Lung (tissue), 11 donors: ENCODE measurements at regions not wholly inside any gene's neighbourhood (a gene's known extent, or its start where the extent isn't known, plus 50 kb on each side); places are given as distances from the start of the nearest gene placed in this dataset.
"Not testable (repeated sequence)": the region's sequence is repeated elsewhere in the genome, so short reads cannot be mapped to it uniquely, and the experiment has no call there.

ENCODE experiments used
- ATAC-seq: fragments of 200-7000 bp; cut with Tn5 transposase; one replicate; pipeline ENCODE4 v1.9.1; 2020; ENCODE audit warnings: moderate number of reproducible peaks; ENCODE audit not compliant: insufficient read depth, low FRiP score
- DNase-seq, 3 donors: peaks; one replicate each; pipeline ENCODE4 v3.0.0-alpha.2; 2013 to 2017
- H3K27ac ChIP-seq, 2 donors: one replicate each; pipeline ENCODE4 v1.5.1; 2013; ENCODE audit warnings: mild to moderate bottlenecking in 2 of 2, moderate library complexity in 2 of 2, control low read depth in 1 of 2, inconsistent platforms in 1 of 2, low read depth in 1 of 2, low read length in 1 of 2
- H3K27me3 ChIP-seq, 3 donors: one replicate each; pipeline ENCODE4 v1.5.1; 2013; ENCODE audit warnings: low read length in 2 of 3; ENCODE audit not compliant: control insufficient read depth in 3 of 3, insufficient read depth in 3 of 3
- H3K36me3 ChIP-seq, 4 donors: one replicate each; pipeline ENCODE4 v1.5.1; 2013; ENCODE audit warnings: low read length in 4 of 4, mild to moderate bottlenecking in 1 of 4, moderate library complexity in 1 of 4; ENCODE audit not compliant: control insufficient read depth in 4 of 4, insufficient read depth in 4 of 4
- H3K4me1 ChIP-seq, 5 donors: one replicate each; pipeline ENCODE4 v1.5.1; 2013; ENCODE audit warnings: low read length in 5 of 5, mild to moderate bottlenecking in 2 of 5, moderate library complexity in 1 of 5; ENCODE audit not compliant: control insufficient read depth in 5 of 5, insufficient read depth in 5 of 5
- H3K4me3 ChIP-seq: one replicate; pipeline ENCODE4 v1.5.1; 2013; ENCODE audit warnings: mild to moderate bottlenecking, control low read depth, moderate library complexity
- H3K9ac ChIP-seq, 2 donors: one replicate each; pipeline ENCODE4 v1.5.1; 2013; ENCODE audit warnings: low read length in 2 of 2, control low read depth in 1 of 2; ENCODE audit not compliant: insufficient read depth in 1 of 2
- H3K9me3 ChIP-seq, 4 donors: one replicate each; pipeline ENCODE4 v1.5.1; 2013; ENCODE audit warnings: low read length in 3 of 4, mild to moderate bottlenecking in 1 of 4, moderate library complexity in 1 of 4; ENCODE audit not compliant: control insufficient read depth in 4 of 4, insufficient read depth in 3 of 4
- whole genome bisulfite sequencing, 2 donors: extraction: QIAGEN DNeasy Blood & Tissue Kit; methylation state at CpG; one replicate each; pipeline ENCODE4 v1.1.7; 2013; 5-methylcytosine and 5-hydroxymethylcytosine counted together
- TF ChIP-seq, protein P1 (sequence below): IDR thresholded peaks from 2 replicates; pipeline ENCODE4 v1.5.1; 2012; ENCODE audit warnings: mild to moderate bottlenecking; ENCODE audit errors: control extremely low read depth, extremely low read depth
- donor health status: control.
- donor health status: control.
- donor health status: Bipolar disorder and iron deficiency.
- donor health status: healthy.
- donor health status: DM: yes; HTN: yes; CAD: no.

- no peak overlapping the region for H3K9ac ChIP-seq
- 84 to 89% methylated on average over 6 of the region's 6 CpGs for WGBS, 2 donors
- no peaks in the 10 kb centered on the region for H3K27me3 ChIP-seq
- DNase-seq: no peak
- no peak overlapping the region for H3K27ac ChIP-seq
- no peak for ATAC-seq
- TF ChIP-seq, protein P1, sequence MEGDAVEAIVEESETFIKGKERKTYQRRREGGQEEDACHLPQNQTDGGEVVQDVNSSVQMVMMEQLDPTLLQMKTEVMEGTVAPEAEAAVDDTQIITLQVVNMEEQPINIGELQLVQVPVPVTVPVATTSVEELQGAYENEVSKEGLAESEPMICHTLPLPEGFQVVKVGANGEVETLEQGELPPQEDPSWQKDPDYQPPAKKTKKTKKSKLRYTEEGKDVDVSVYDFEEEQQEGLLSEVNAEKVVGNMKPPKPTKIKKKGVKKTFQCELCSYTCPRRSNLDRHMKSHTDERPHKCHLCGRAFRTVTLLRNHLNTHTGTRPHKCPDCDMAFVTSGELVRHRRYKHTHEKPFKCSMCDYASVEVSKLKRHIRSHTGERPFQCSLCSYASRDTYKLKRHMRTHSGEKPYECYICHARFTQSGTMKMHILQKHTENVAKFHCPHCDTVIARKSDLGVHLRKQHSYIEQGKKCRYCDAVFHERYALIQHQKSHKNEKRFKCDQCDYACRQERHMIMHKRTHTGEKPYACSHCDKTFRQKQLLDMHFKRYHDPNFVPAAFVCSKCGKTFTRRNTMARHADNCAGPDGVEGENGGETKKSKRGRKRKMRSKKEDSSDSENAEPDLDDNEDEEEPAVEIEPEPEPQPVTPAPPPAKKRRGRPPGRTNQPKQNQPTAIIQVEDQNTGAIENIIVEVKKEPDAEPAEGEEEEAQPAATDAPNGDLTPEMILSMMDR: no peak
- no peaks in the 10 kb centered on the region for H3K36me3 ChIP-seq
- peaks cover 0 to 23% (median 2%) of the 10 kb centered on the region in 4 donors for H3K9me3 ChIP-seq
- H3K4me1 ChIP-seq: no peaks in the 10 kb centered on the region
- no peak overlapping the region for H3K4me3 ChIP-seq
Observed at GRCh38 chr4:96455045-96455720, 615.3 kb downstream of the PDHA2 start.

- not testable (repeated sequence) for H3K9ac ChIP-seq, H3K27me3 ChIP-seq, H3K4me3 ChIP-seq, H3K27ac ChIP-seq, DNase-seq, ATAC-seq, H3K4me1 ChIP-seq, H3K36me3 ChIP-seq
- peaks cover 0 to 13% (median 0%) of the 10 kb centered on the region in 4 donors for H3K9me3 ChIP-seq
- 83 to 86% methylated on average over 4 of the region's 4 CpGs for WGBS, 2 donors
Observed at GRCh38 chr4:96458031-96458430, 618.1 kb downstream of the PDHA2 start.

- Histone ChIP-seq H3K36me3 (no peaks in the 10 kb centered on the region), H3K4me1 (no peaks in the 10 kb centered on the region), H3K9ac (no peak overlapping the region), H3K27ac (no peak overlapping the region), H3K27me3 (no peaks in the 10 kb centered on the region), H3K4me3 (no peak overlapping the region), H3K9me3 (peaks cover 0 to 13% (median 0%) of the 10 kb centered on the region in 4 donors)
- TF ChIP-seq, protein P1: no peak
- no peak for DNase-seq
- ATAC-seq: no peak
- 49 to 59% methylated on average over 1 of the region's 1 CpG for WGBS, 2 donors
Observed at GRCh38 chr4:96459105-96459504, 619.2 kb downstream of the PDHA2 start.

DNA sequence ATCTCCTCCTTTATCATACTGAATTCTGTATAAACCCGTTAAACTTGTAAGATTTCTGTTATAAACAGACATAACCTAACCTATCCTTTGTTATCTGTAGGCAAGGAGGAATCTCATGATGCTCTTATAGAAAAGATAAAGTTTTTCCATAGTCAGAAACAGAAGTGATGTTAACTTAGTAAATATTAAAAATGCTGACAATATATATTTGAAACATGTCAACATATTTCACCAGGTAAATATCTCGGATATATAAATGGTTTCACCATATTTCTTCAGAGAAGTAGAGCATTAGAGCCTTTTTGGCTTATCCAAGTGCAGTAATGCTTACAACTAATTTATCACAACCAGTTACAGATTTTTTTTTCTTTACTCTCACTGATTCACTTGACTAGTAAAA is 625.9 kb downstream of the PDHA2 start:
- no peaks in the 10 kb centered on the region for H3K36me3 ChIP-seq

More for the DNA sequence above, 625.9 kb downstream of the PDHA2 start:
- Histone ChIP-seq H3K27ac (no peak overlapping the region), H3K9me3 (peaks cover 0 to 7% (median 1%) of the 10 kb centered on the region in 4 donors), H3K4me1 (no peaks in the 10 kb centered on the region), H3K4me3 (no peak overlapping the region), H3K9ac (no peak overlapping the region), H3K27me3 (peaks cover 0 to 6% (median 0%) of the 10 kb centered on the region in 3 donors)
- no peak for DNase-seq
- WGBS, 2 donors: 68 to 80% methylated on average over 2 of the region's 2 CpGs
- no peak for ATAC-seq
- TF ChIP-seq, protein P1: no peak
